ENCODE measurements at regions not wholly inside any gene's neighbourhood (a gene's known extent, or its start where the extent isn't known, plus 50 kb on each side); places are given as distances from the start of the nearest gene placed in this dataset.

GRCh38 chr16:6131526-6132050, 1034.0 kb upstream of the EEF2KMT start:
- TF ChIP-seq CTCF (IDR thresholded peaks at IDR 0.05) (no peak), POLR2AphosphoS5 (IDR thresholded peaks at IDR 0.05; ENCODE audit: insufficient read depth in 1 of 2, low read depth in 1 of 2) (no peak)

Measured in vagina (tissue), 2 donors.